Breast epithelium (tissue), 4 donors: ENCODE measurements at regions not wholly inside any gene's neighbourhood (a gene's known extent, or its start where the extent isn't known, plus 50 kb on each side); places are given as distances from the start of the nearest gene placed in this dataset.

Experiments
- DNase-seq, 2 donors: peaks; one replicate each; pipeline ENCODE4 v3.0.0-alpha.2; 2019; ENCODE audit warnings: low spot score in 2 of 2
- H3K27ac ChIP-seq, 2 donors: fragments of 200-600 bp; sonication (generic) in 1 of 2; one replicate each; pipeline ENCODE4 v1.5.1; 2016 to 2019; ENCODE audit warnings: mild to moderate bottlenecking in 1 of 2
- H3K27me3 ChIP-seq, 2 donors: fragments of 200-600 bp; sonication (generic) in 1 of 2; one replicate each; pipeline versions ENCODE4 v1.5.1 to v1.6.0; 2017 to 2019; ENCODE audit warnings: control low read depth in 1 of 2, mild to moderate bottlenecking in 1 of 2
- H3K36me3 ChIP-seq: fragments of 200-600 bp; one replicate; pipeline ENCODE4 v1.5.1; 2019
- H3K4me1 ChIP-seq, 2 donors: fragments of 200-600 bp; sonication (generic); one replicate each; pipeline ENCODE4 v1.5.1; 2016 to 2019; ENCODE audit warnings: control low read depth in 1 of 2
- H3K4me3 ChIP-seq, 3 donors: fragments of 200-600 bp; sonication (generic); 1 replicate in 2 of 3; 2 replicates in 1 of 3; pipeline ENCODE4 v1.5.1; 2016 to 2019; ENCODE audit warnings: mild to moderate bottlenecking in 3 of 3, moderate library complexity in 2 of 3
- H3K9me3 ChIP-seq, 2 donors: fragments of 200-600 bp; sonication (generic) in 1 of 2; one replicate each; pipeline ENCODE4 v1.5.1; 2016 to 2019; ENCODE audit warnings: control low read depth in 1 of 2
- CTCF ChIP-seq, 3 donors: fragments of 450-650 bp; IDR thresholded peaks; one replicate each; pipeline ENCODE4 v1.5.1; 2016 to 2017; ENCODE audit warnings: antibody characterized with exemption in 3 of 3, mild to moderate bottlenecking in 3 of 3, moderate library complexity in 3 of 3
- POLR2A ChIP-seq: fragments of 450-650 bp; IDR thresholded peaks from one replicate; pipeline ENCODE4 v1.6.1; 2016; ENCODE audit warnings: antibody characterized with exemption, mild to moderate bottlenecking, moderate library complexity
- POLR2AphosphoS5 ChIP-seq, 3 donors: sonication (generic); formaldehyde crosslinking; IDR thresholded peaks; one replicate each; pipeline ENCODE4 v1.6.1; 2017; ENCODE audit warnings: antibody characterized with exemption in 3 of 3
- intact Hi-C: fragments of 100-400 bp; cut with DNase I; formaldehyde crosslinking; loops from one replicate; pipeline ENCODE4 v1.15.1; 2023; ENCODE audit warnings: low total_unique reads

- Histone ChIP-seq H3K36me3 (no peaks in the 10 kb centered on the region), H3K4me1 (no peaks in the 10 kb centered on the region), H3K27ac (no peak overlapping the region), H3K4me3 (no peak overlapping the region), H3K27me3 (no peaks in the 10 kb centered on the region), H3K9me3 (no peaks in the 10 kb centered on the region)
- no peak for TF ChIP-seq POLR2A
- no peak for TF ChIP-seq POLR2AphosphoS5 (IDR thresholded peaks at IDR 0.05)
- TF ChIP-seq CTCF (IDR thresholded peaks at IDR 0.05) = no peak
- DNase-seq = no peak
- intact Hi-C loops = no loop called here
Measured at GRCh38 chr2:182521453-182522404, 94.9 kb upstream of the PDE1A start.

- no peak for TF ChIP-seq CTCF (IDR thresholded peaks at IDR 0.05)
- TF ChIP-seq POLR2A = no peak
- no peak for TF ChIP-seq POLR2AphosphoS5 (IDR thresholded peaks at IDR 0.05)
- H3K27me3 ChIP-seq = no peaks in the 10 kb centered on the region
- no peak for DNase-seq
- no peaks in the 10 kb centered on the region for H3K9me3 ChIP-seq
- intact Hi-C loops = no loop called here
- H3K4me1 ChIP-seq = no peaks in the 10 kb centered on the region
- peak overlapping the region in 1 of 3 donors; percentile 26 for H3K4me3 ChIP-seq
- H3K27ac ChIP-seq = no peak overlapping the region
- H3K36me3 ChIP-seq = no peaks in the 10 kb centered on the region
Measured at GRCh38 chr2:182522405-182522896, 95.6 kb upstream of the PDE1A start.

- Histone ChIP-seq H3K4me3 (peak overlapping the region in 2 of 3 donors; percentile 8 to 26), H3K27me3 (no peaks in the 10 kb centered on the region), H3K9me3 (no peaks in the 10 kb centered on the region), H3K27ac (no peak overlapping the region), H3K4me1 (no peaks in the 10 kb centered on the region), H3K36me3 (no peaks in the 10 kb centered on the region)
- no peak for TF ChIP-seq CTCF (IDR thresholded peaks at IDR 0.05)
- intact Hi-C loops = no loop called here
- DNase-seq = no peak
Measured at GRCh38 chr2:182522972-182523473, 96.2 kb upstream of the PDE1A start.

GRCh38 chr2:182530636-182531035, 103.8 kb upstream of the PDE1A start:
- TF ChIP-seq POLR2AphosphoS5 (IDR thresholded peaks at IDR 0.05) = no peak
- Histone ChIP-seq H3K4me1 (no peaks in the 10 kb centered on the region), H3K9me3 (no peaks in the 10 kb centered on the region), H3K27me3 (no peaks in the 10 kb centered on the region), H3K4me3 (no peak overlapping the region), H3K27ac (no peak overlapping the region), H3K36me3 (no peaks in the 10 kb centered on the region)
- intact Hi-C loops = no loop called here
- DNase-seq = no peak

- Histone ChIP-seq H3K27ac (no peak overlapping the region), H3K27me3 (no peaks in the 10 kb centered on the region), H3K4me1 (no peaks in the 10 kb centered on the region), H3K9me3 (no peaks in the 10 kb centered on the region), H3K4me3 (no peak overlapping the region), H3K36me3 (no peaks in the 10 kb centered on the region)
- no peak for DNase-seq
- intact Hi-C loops = no loop called here
- TF ChIP-seq CTCF (IDR thresholded peaks at IDR 0.05) = no peak
- no peak for TF ChIP-seq POLR2AphosphoS5 (IDR thresholded peaks at IDR 0.05)
- no peak for TF ChIP-seq POLR2A
Measured at GRCh38 chr2:182540252-182540651, 113.4 kb upstream of the PDE1A start.
